GM12875 (cell line): ENCODE measurements at regions not wholly inside any gene's neighbourhood (a gene's known extent, or its start where the extent isn't known, plus 50 kb on each side); places are given as distances from the start of the nearest gene placed in this dataset.

Experiments
- H3K4me3 ChIP-seq: one replicate; pipeline ENCODE4 v1.5.1; 2011; ENCODE audit warnings: low read depth, low read length, control low read depth
- TF ChIP-seq, protein P1 (sequence below): IDR thresholded peaks from 2 replicates; pipeline ENCODE4 v1.5.1; 2011; ENCODE audit warnings: low read depth, mild to moderate bottlenecking, control low read depth, inconsistent platforms, low read length, moderate library complexity, borderline replicate concordance; ENCODE audit not compliant: insufficient read depth

GRCh38 chr7:106423821-106424475 lies 139.2 kb upstream of the NAMPT start:
- TF ChIP-seq, protein P1, sequence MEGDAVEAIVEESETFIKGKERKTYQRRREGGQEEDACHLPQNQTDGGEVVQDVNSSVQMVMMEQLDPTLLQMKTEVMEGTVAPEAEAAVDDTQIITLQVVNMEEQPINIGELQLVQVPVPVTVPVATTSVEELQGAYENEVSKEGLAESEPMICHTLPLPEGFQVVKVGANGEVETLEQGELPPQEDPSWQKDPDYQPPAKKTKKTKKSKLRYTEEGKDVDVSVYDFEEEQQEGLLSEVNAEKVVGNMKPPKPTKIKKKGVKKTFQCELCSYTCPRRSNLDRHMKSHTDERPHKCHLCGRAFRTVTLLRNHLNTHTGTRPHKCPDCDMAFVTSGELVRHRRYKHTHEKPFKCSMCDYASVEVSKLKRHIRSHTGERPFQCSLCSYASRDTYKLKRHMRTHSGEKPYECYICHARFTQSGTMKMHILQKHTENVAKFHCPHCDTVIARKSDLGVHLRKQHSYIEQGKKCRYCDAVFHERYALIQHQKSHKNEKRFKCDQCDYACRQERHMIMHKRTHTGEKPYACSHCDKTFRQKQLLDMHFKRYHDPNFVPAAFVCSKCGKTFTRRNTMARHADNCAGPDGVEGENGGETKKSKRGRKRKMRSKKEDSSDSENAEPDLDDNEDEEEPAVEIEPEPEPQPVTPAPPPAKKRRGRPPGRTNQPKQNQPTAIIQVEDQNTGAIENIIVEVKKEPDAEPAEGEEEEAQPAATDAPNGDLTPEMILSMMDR: no peak
- H3K4me3 ChIP-seq: no peak overlapping the region

GRCh38 chr7:106423111-106423510 lies 138.3 kb upstream of the NAMPT start:
- no peak overlapping the region for H3K4me3 ChIP-seq
- TF ChIP-seq, protein P1: no peak

- H3K4me3 ChIP-seq: no peak overlapping the region
- TF ChIP-seq, protein P1: no peak
These were observed 136.5 kb upstream of the NAMPT start for GRCh38 chr7:106421181-106421762.

DNA sequence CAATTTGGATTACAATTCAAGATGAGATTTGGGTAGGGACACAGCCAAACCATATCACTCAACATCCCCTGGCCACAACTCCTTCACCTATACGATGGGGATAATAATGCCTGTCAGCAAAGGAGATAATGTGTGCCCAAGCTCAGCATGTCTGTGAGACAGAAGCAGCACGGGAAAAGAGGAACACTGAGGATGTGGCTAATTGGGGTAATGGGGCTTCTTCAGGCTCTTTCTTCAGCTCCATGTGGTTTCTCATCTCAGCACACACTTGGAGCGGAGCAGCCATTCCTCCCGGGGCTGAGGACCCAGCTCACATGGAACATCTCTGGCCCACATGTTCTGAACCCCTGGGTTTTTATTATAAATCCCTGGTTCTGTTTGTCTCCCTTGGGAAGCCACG lies 136.0 kb upstream of the NAMPT start:
- TF ChIP-seq, protein P1: no peak
- H3K4me3 ChIP-seq: no peak overlapping the region

DNA sequence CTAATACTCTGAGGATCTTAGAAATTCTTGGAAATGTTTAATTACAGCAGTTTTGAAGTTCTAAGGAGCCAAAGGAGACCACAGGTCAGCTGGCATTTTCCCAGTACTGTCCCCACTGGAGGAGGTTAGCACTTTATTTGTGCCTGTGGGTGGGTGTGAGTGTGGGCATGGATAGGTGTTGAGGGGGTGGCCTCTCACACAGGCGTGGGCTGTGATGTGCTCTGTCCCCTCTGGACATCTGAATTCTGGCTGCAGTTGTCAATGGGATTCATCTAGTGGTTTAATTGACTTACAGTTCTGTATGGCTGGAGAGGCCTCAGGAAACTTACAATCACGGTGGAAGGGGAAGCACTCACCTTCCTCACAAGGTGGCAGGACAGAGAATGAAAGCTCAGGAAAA lies 135.4 kb upstream of the NAMPT start:
- H3K4me3 ChIP-seq: no peak overlapping the region
- TF ChIP-seq, protein P1: no peak

GRCh38 chr7:106419455-106420182 lies 134.8 kb upstream of the NAMPT start:
- TF ChIP-seq, protein P1: no peak
- H3K4me3 ChIP-seq: no peak overlapping the region
